Smooth muscle cell (in vitro differentiated cells): ENCODE measurements at regions not wholly inside any gene's neighbourhood (a gene's known extent, or its start where the extent isn't known, plus 50 kb on each side); places are given as distances from the start of the nearest gene placed in this dataset.

Source experiments
- DNase-seq: peaks from one replicate; lab custom pipeline; 2025; ENCODE audit not compliant: unreplicated experiment; lab: John Stamatoyannopoulos, UW
- H2AFZ ChIP-seq: fragments of 200-600 bp; sonication (generic); 2 replicates; pipeline ENCODE4 v1.6.0; 2016; ENCODE audit warnings: antibody characterized with exemption, low read depth, mild to moderate bottlenecking
- H3F3A ChIP-seq: fragments of 200-600 bp; sonication (generic); 2 replicates; pipeline ENCODE4 v1.6.0; 2017; ENCODE audit warnings: antibody characterized with exemption, low read depth
- H3K27ac ChIP-seq: fragments of 200-600 bp; sonication (generic); 2 replicates; pipeline ENCODE4 v1.5.1; 2016; ENCODE audit warnings: low read depth, mild to moderate bottlenecking
- H3K27me3 ChIP-seq: fragments of 200-600 bp; sonication (generic); 2 replicates; pipeline ENCODE4 v1.6.1; 2016; ENCODE audit warnings: low read depth, mild to moderate bottlenecking
- H3K36me3 ChIP-seq: fragments of 200-600 bp; sonication (generic); 2 replicates; pipeline ENCODE4 v1.5.1; 2016; ENCODE audit warnings: low read depth
- H3K4me1 ChIP-seq: fragments of 200-600 bp; sonication (generic); 2 replicates; pipeline ENCODE4 v1.5.1; 2016; ENCODE audit warnings: low read depth
- H3K4me2 ChIP-seq: fragments of 200-600 bp; sonication (generic); 2 replicates; pipeline ENCODE4 v1.6.0; 2016; ENCODE audit warnings: mild to moderate bottlenecking
- H3K4me3 ChIP-seq: fragments of 200-600 bp; sonication (generic); 2 replicates; pipeline ENCODE4 v1.5.1; 2016; ENCODE audit warnings: mild to moderate bottlenecking
- H3K79me2 ChIP-seq: fragments of 200-600 bp; sonication (generic); 2 replicates; pipeline ENCODE4 v1.6.0; 2016; ENCODE audit warnings: low read depth, mild to moderate bottlenecking
- H3K9ac ChIP-seq: fragments of 200-600 bp; sonication (generic); 2 replicates; pipeline ENCODE4 v1.6.0; 2016; ENCODE audit warnings: low read depth
- H3K9me3 ChIP-seq: fragments of 200-600 bp; sonication (generic); replicated peaks from 2 replicates; pipeline ENCODE4 v1.5.1; 2016; ENCODE audit warnings: low read depth
- H4K20me1 ChIP-seq: fragments of 200-600 bp; sonication (generic); 2 replicates; pipeline ENCODE4 v1.6.0; 2016; ENCODE audit warnings: low read depth
- CTCF ChIP-seq: fragments of 200-600 bp; sonication (generic); IDR thresholded peaks from 2 replicates; pipeline ENCODE4 v1.5.1; 2017; ENCODE audit warnings: borderline replicate concordance, mild to moderate bottlenecking, antibody characterized with exemption; ENCODE audit not compliant: insufficient read depth, poor library complexity, severe bottlenecking
- WGBS: methylation state at CpG from one replicate; pipeline ENCODE4 v1.1.7; 2016; ENCODE audit warnings: low lambda C conversion rate; 5-methylcytosine and 5-hydroxymethylcytosine counted together

- DNase-seq, result no peak
- Histone ChIP-seq H4K20me1 (no peaks in the 10 kb centered on the region), H3K36me3 (no peaks in the 10 kb centered on the region), H3K79me2 (no peaks in the 10 kb centered on the region), H3K4me1 (peaks cover 6% of the 10 kb centered on the region), H3K4me2 (no peak overlapping the region), H3K9me3 (no peaks in the 10 kb centered on the region), H3K9ac (no peak overlapping the region), H3F3A (no peaks in the 10 kb centered on the region), H3K27ac (no peak overlapping the region), H3K27me3 (no peaks in the 10 kb centered on the region), H2AFZ (no peak overlapping the region), H3K4me3 (no peak overlapping the region)
- WGBS, result 97% methylated on average over 2 of the region's 2 CpGs
- TF ChIP-seq CTCF, result no peak
These were observed 237.3 kb downstream of the RHOU start for GRCh38 chr1:228972576-228972975.

GRCh38 chr1:228974273-228974672 is 239.0 kb downstream of the RHOU start:
- TF ChIP-seq CTCF, result no peak
- WGBS, result 95% methylated on average over 7 of the region's 7 CpGs

GRCh38 chr1:228975238-228975907 is 240.1 kb downstream of the RHOU start:
- H3K4me3 ChIP-seq, result no peak overlapping the region
- WGBS, result 89% methylated on average over 7 of the region's 8 CpGs
- H3K4me1 ChIP-seq, result peaks cover 6% of the 10 kb centered on the region
- H3K9me3 ChIP-seq, result no peaks in the 10 kb centered on the region
- no peak for TF ChIP-seq CTCF
- no peak overlapping the region for H3K4me2 ChIP-seq
- no peak overlapping the region for H3K9ac ChIP-seq
- no peaks in the 10 kb centered on the region for H3K36me3 ChIP-seq
- H3K27me3 ChIP-seq, result no peaks in the 10 kb centered on the region
- no peaks in the 10 kb centered on the region for H3K79me2 ChIP-seq
- H4K20me1 ChIP-seq, result no peaks in the 10 kb centered on the region
- no peak overlapping the region for H2AFZ ChIP-seq
- no peak for DNase-seq
- H3F3A ChIP-seq, result no peaks in the 10 kb centered on the region
- H3K27ac ChIP-seq, result no peak overlapping the region

More at GRCh38 chr1:228974273-228974672, 239.0 kb downstream of the RHOU start:
- no peaks in the 10 kb centered on the region for H3K27me3 ChIP-seq
- H4K20me1 ChIP-seq, result no peaks in the 10 kb centered on the region
- H3K27ac ChIP-seq, result no peak overlapping the region
- H3F3A ChIP-seq, result no peaks in the 10 kb centered on the region
- H3K9ac ChIP-seq, result no peak overlapping the region
- DNase-seq, result no peak
- peaks cover 6% of the 10 kb centered on the region for H3K4me1 ChIP-seq
- no peaks in the 10 kb centered on the region for H3K36me3 ChIP-seq
- no peaks in the 10 kb centered on the region for H3K79me2 ChIP-seq
- no peak overlapping the region for H3K4me3 ChIP-seq
- H3K9me3 ChIP-seq, result no peaks in the 10 kb centered on the region
- H2AFZ ChIP-seq, result no peak overlapping the region
- H3K4me2 ChIP-seq, result no peak overlapping the region

GRCh38 chr1:228976316-228976715 is 241.0 kb downstream of the RHOU start:
- H3K9ac ChIP-seq, result no peak overlapping the region
- no peak overlapping the region for H3K4me3 ChIP-seq
- no peaks in the 10 kb centered on the region for H3K27me3 ChIP-seq
- H2AFZ ChIP-seq, result no peak overlapping the region
- H3K9me3 ChIP-seq, result no peaks in the 10 kb centered on the region
- WGBS, result 86% methylated on average over 6 of the region's 6 CpGs
- no peak overlapping the region for H3K4me2 ChIP-seq
- no peaks in the 10 kb centered on the region for H3F3A ChIP-seq
- H3K79me2 ChIP-seq, result no peaks in the 10 kb centered on the region
- H3K4me1 ChIP-seq, result peaks cover 6% of the 10 kb centered on the region
- no peak for DNase-seq
- H4K20me1 ChIP-seq, result no peaks in the 10 kb centered on the region
- H3K36me3 ChIP-seq, result no peaks in the 10 kb centered on the region
- no peak for TF ChIP-seq CTCF
- H3K27ac ChIP-seq, result no peak overlapping the region
